ENCODE measurements at regions not wholly inside any gene's neighbourhood (a gene's known extent, or its start where the extent isn't known, plus 50 kb on each side); places are given as distances from the start of the nearest gene placed in this dataset.

DNA sequence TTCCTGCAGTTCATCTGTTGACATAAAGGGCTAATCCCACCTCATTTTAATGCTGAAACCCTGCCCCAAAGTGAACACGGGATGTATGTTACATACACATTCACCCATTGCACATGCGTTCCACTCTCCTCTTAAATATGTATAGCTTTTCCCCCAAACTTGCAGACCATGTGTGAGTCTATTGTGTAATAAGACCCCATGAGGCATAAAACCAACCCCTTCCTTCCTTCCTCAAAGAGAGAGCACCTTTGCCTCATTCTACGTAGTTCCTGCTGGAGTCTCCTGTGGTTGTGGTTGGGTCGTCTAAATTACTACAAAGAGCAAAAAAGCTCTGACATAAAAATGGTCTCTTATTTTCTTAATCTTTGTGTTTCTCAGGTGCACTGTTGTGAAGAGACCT is 345.7 kb upstream of the KLF6 start:
- no peak for TF ChIP-seq CTCF (IDR thresholded peaks at IDR 0.05; ENCODE audit: insufficient read depth, low read depth, low read length, missing control alignments)
- no peak overlapping the region for H3K4me3 ChIP-seq (ENCODE audit: low read length)
- DNase-seq (ENCODE audit: low read depth), result no peak

DNA sequence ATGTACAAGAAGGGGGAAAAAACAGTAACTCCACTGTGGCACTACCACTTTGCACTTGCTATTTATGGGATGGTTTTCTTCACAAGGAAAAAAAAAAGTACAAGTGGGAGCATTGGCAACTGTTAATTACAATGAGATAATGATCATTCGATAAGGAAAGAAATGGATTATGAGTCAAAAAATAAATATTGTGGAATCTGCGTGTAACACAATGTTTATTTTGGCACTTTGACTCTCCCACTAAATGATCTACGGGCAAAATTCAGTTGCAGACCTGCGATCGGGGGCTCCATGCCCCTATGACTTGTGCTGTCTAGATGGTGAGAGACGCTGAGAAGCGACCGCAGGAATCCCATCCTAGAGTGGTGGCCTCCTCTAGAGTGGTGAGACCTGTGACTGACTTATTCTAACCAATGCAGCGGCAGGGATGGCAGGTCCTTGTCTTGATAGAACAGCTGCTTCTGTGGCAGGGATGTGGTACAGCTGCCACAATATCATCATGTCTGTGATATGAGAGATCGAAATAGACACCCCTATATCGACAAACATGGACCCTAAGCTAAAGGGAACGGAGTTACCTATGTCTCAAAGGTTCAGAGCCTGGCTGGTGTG is 345.0 kb upstream of the KLF6 start:
- DNase-seq (ENCODE audit: low read depth), result no peak
- no peak overlapping the region for H3K4me3 ChIP-seq (ENCODE audit: low read length)
- TF ChIP-seq CTCF (IDR thresholded peaks at IDR 0.05; ENCODE audit: insufficient read depth, low read depth, low read length, missing control alignments), result no peak

DNA sequence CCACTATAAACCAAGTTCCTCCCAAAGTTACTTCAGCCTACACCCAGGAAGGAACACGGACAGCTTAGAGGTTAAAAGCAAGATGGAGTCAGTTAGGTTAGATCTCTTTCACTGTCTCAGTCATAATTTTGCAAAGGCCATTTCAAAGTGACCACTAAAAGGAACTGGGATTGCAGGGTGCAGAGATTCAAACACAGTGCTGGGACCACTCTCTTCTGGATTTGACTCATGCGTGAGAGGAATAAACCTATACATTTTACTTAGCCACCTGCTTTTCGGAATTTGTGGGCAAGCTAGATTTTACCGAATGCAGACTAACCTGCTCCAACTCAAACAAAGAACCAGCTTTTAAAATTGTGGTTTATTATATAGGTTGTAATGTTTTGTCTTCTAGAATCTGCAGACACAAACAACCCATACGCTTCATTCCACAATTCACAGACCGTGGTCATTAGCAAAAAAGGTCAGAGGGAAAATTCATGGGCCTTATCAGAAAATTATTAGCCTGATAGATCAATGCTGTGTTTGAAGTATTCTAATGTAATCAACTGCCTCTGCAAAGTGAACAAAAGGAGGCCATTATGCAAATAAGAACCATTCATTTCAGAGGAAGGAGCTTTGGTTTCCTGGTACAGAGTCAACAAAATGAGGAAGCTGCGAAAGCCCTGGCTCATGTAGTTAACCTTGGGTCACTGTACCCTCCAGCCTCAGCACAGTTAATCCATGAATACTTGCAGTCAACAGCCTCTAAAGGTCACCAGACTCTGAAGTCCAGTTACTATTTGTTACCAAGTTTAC is 342.7 kb upstream of the KLF6 start:
- no peak for DNase-seq (ENCODE audit: low read depth)
- TF ChIP-seq CTCF (IDR thresholded peaks at IDR 0.05; ENCODE audit: insufficient read depth, low read depth, low read length, missing control alignments), result no peak
- H3K4me3 ChIP-seq (ENCODE audit: low read length), result no peak overlapping the region

DNA sequence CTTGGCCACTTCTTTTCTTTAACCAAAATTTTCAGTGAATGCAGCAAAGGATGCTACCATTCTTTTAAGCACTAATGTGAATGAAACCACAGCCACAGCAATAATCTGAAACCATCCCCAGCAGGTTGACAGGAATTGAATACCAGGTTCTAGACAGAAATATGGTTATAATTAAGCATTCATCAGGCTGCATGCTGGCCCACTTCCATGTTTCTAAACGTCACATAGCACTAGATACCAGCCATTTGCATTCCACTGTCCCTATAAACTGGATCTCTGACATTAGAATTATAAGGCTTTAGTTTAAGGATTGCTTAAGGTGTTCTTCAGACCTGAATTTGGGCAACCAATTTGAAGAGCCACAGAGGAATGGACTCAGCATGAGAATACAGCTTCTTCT is 340.8 kb upstream of the KLF6 start:
- no peak overlapping the region for H3K4me3 ChIP-seq (ENCODE audit: low read length)
- DNase-seq (ENCODE audit: low read depth), result no peak
- TF ChIP-seq CTCF (IDR thresholded peaks at IDR 0.05; ENCODE audit: insufficient read depth, low read depth, low read length, missing control alignments), result no peak

DNA sequence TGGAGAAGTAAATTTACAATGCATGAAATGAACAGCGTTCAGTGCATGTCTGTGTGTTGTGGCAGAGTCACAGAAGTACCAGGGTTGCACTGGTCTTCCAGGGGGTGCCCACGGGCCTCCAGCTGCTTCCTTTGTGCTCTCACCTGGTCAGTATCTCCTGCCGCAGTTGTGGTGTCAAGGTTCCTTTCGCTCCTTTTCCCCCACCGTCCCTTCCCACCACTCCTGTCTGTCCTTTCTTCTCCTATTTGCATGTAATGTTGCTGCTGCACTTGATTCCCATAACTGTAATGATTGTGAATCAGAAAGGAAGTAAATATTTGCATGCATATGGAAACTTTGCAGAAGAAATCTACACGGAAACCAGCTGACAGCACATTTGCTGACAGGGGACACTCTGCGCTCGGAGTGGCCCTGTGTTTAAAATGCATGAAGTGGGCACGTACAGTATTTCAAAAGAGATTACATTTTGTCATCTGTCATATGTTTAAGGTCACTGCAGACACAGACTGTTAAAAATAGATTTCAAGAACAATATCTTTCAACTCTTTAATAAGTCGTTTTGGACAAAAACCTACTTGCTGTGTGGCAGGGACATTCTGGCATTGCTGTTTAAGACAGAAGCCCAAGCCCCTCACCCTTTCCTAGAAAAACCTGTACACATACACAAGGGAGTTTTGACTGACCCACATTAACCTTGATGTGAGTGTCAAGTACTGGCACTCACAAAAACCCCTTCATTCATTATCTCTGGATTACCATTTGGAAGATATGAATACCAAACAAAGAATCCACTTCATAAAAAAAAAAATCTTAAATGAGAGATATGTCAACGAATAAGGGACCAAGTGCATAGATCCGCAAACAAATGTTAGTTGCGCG is 336.7 kb upstream of the KLF6 start:
- H3K4me3 ChIP-seq (ENCODE audit: low read length), result no peak overlapping the region
- TF ChIP-seq CTCF (IDR thresholded peaks at IDR 0.05; ENCODE audit: insufficient read depth, low read depth, low read length, missing control alignments), result no peak
- DNase-seq (ENCODE audit: low read depth), result no peak

DNA sequence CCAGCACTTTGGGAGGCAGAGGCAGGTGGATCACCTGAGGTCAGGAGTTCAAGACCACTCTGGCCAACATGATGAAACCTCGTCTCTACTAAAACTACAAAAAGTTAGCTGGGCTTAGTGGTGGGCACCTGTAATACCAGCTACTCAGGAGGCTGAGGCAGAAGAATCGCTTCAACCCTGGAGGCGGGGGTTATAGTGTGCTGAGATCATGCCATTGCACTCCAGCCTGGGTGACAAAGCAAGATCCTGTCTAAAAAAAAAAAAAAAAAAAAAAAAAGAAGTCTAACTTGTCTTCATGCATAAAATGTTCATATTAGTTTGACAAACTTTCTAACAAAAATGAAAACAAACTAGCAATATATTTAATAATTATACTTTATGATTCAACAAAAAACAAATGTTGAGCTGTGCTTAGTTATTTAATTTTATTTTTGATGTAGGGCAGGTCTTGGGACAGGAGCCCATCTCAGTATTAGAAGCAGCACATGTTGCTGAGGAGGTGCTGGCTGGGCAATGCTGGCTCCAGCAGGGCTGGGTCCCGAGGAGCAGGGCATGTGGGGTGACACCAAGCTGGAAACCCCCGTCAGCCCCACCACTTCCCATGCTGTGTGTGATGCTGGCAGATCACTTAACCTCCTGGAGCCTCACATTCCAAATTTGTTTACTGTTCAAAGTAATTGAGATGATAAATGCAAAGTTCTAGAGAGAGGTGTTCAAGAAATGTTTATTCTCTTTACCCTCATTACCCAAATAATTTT is 335.3 kb upstream of the KLF6 start:
- no peak for TF ChIP-seq CTCF (IDR thresholded peaks at IDR 0.05; ENCODE audit: insufficient read depth, low read depth, low read length, missing control alignments)
- no peak for DNase-seq (ENCODE audit: low read depth)

More for the DNA sequence above, 335.3 kb upstream of the KLF6 start:
- no peak overlapping the region for H3K4me3 ChIP-seq (ENCODE audit: low read length)
